Erythroblast (primary cell): ENCODE measurements at regions not wholly inside any gene's neighbourhood (a gene's known extent, or its start where the extent isn't known, plus 50 kb on each side); places are given as distances from the start of the nearest gene placed in this dataset.
A peak's percentile ranks its signal among the peaks of the same experiment; 100 is the strongest.

Experiments used
- DNase-seq, 2 experiments: peaks; one replicate each; lab custom pipeline; 2025; lab: John Stamatoyannopoulos, UW
- GATA1 ChIP-seq: IDR thresholded peaks from 2 replicates; pipeline ENCODE4 v1.6.1; 2011; ENCODE audit warnings: low read depth, mild to moderate bottlenecking, control low read depth, low read length, moderate library complexity
- POLR2A ChIP-seq: IDR thresholded peaks from 2 replicates; pipeline ENCODE4 v1.6.1; 2011; ENCODE audit warnings: mild to moderate bottlenecking, low read length

GRCh38 chr15:39397883-39398282, 183.0 kb upstream of the THBS1 start:
- no peak for TF ChIP-seq POLR2A
- TF ChIP-seq GATA1, result no peak
- no peak for DNase-seq

- TF ChIP-seq POLR2A, result no peak
- no peak for TF ChIP-seq GATA1
- no peak for DNase-seq
These were observed 181.3 kb upstream of the THBS1 start for GRCh38 chr15:39399600-39399999.

DNA sequence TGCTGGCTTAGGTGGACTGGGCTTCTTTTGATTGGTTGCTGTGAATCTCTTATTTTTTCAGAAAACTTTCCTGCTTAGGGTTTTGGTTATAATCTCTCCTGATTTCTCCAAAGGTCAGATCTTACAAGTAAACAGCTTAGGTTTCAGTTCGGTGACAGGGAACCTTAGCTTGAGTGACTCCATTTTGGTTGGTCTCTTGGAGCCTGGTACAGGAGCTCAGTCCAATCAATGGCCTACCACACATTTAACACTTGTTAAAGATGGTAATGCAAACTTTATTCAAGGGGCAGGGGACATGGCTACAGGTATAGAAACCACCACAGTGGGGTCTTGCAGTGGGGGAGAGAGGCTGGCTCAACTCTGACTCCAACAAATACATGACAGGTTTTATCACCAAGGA, 180.9 kb upstream of the THBS1 start:
- DNase-seq, result no peak
- TF ChIP-seq POLR2A, result no peak
- TF ChIP-seq GATA1, result no peak

GRCh38 chr15:39400821-39401550, 179.9 kb upstream of the THBS1 start:
- no peak for TF ChIP-seq GATA1
- no peak for TF ChIP-seq POLR2A
- no peak for DNase-seq

DNA sequence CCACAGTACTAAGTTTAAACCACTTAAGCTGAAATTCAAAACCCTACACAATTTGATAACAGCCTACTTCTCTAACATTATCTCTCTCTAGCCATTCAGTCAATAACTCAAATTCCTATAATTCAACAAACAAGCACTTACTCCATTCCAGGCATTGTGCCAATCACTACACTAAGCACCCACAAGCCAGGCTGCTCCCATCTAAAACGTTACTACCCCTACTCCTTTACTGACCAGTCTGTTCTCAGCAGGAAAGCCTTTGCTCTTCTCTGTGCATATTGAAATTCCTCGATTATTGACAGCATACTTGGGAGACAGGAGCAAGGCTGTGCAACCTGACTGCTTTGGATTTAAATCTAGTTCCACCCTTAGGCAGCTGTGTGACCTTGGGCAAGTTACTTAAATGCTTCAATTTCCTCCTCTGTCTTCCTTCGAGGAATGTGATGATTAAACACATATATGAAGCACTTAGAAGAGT, 177.2 kb upstream of the THBS1 start:
- TF ChIP-seq GATA1 (no peak), POLR2A (no peak)
- no peak for DNase-seq

- TF ChIP-seq POLR2A, result no peak
- TF ChIP-seq GATA1, result no peak
- peak; percentile 9 to 23 for DNase-seq
These were observed 176.1 kb upstream of the THBS1 start for GRCh38 chr15:39404767-39405181.

- TF ChIP-seq POLR2A (no peak), GATA1 (no peak)
- no peak for DNase-seq
These were observed 174.4 kb upstream of the THBS1 start for GRCh38 chr15:39406485-39406884.

- TF ChIP-seq POLR2A (no peak), GATA1 (no peak)
- DNase-seq, result no peak
These were observed 173.8 kb upstream of the THBS1 start for GRCh38 chr15:39407116-39407515.

GRCh38 chr15:39409876-39410530, 170.9 kb upstream of the THBS1 start:
- TF ChIP-seq GATA1 (no peak), POLR2A (no peak)
- DNase-seq, result no peak

- DNase-seq, result no peak
- TF ChIP-seq GATA1 (no peak), POLR2A (no peak)
These were observed 169.5 kb upstream of the THBS1 start for GRCh38 chr15:39411102-39411989.

DNA sequence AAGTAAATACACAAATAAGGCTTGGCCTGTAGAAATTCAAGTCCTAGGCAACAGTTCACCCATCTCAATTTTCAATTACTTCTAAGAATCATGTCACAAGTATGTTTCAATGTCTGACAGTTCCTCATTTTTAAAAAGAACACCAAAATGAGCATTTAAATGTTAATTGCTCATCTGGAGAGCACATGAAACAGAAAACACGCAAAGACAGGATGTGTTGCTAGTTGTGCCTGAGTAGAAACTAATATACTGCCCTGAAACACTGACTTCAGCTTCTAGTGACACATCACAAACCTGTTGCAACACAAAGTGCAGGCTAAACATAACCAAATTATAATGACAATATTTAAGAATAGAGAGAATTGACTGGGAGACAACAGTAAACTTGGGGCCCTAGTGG, 167.3 kb upstream of the THBS1 start:
- TF ChIP-seq POLR2A (no peak), GATA1 (no peak)
- DNase-seq, result no peak

DNA sequence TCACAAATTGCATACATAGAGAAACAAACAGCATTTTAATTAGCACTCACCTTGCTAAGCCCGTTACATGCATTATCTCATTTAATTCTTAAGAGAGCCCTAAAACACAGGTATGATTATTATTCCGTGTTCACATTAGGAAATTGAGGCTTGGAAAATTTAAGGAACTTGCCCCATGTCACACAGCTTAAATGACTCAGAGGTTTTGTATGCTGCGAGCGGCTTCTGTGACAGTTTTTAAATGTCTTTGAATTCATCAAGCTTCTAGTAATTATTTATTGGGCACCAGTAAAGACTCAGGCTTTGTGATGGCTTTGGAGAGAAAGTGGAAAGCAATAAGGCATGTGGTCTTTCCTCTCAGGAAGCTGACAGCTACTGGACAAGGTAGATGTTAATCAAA, 166.7 kb upstream of the THBS1 start:
- no peak for DNase-seq
- no peak for TF ChIP-seq POLR2A
- TF ChIP-seq GATA1, result no peak

DNA sequence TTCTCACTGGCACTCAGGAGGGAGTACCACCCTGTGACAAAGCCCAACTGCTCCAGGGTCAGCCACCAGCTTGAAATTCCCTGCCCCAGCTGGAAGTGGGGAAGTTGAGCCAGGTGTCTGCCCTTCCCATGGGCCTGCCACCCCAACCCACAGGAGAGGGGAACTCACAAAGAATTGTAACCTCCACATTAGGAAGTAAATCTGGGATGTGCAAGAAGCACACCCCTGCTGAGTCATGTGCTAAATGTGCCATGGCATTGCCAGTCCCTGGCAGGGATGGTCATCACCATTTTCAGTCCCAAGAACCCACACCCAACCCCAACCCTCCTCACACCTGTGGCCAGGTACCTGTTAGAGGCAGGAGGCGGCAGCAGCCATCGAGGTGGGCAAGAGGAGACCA, 165.2 kb upstream of the THBS1 start:
- no peak for TF ChIP-seq GATA1
- TF ChIP-seq POLR2A, result no peak
- DNase-seq, result no peak
